ENCODE measurements at regions not wholly inside any gene's neighbourhood (a gene's known extent, or its start where the extent isn't known, plus 50 kb on each side); places are given as distances from the start of the nearest gene placed in this dataset.

DNA sequence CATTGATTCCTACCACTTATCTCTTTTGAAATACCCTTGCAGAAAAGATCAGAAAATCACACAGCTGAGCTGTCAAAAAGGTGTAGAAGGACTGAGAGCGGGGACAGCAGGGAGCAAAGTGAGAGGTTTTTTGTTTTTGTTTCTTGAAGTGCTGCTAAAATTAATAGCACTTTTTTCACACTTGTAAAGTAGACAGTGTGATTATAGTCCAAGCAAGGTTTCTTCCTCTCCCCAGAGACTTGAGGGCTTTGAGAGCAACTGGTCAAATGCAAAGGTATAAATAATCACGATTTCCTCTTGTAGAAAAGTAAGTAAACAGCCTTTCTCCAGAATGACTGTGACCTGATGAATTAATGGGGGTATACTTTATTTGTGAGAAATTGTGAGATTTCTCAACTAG lies 326.9 kb downstream of the ZNF608 start:
- intact Hi-C loops (cut with micrococcal nuclease), result no loop called here
- Histone ChIP-seq H3K27ac (ENCODE audit: extremely low read depth, low read depth, low read length) (no peak overlapping the region), H4K20me1 (replicated peaks; ENCODE audit: control insufficient read depth, insufficient read depth, low read length) (no peaks in the 10 kb centered on the region), H3K36me3 (ENCODE audit: control insufficient read depth, insufficient read depth, low read length) (no peaks in the 10 kb centered on the region), H3K4me3 (no peak overlapping the region), H3K4me2 (ENCODE audit: insufficient read depth, low read length) (no peak overlapping the region), H2AFZ (ENCODE audit: low read depth, low read length) (no peak overlapping the region), H3K27me3 (ENCODE audit: control insufficient read depth in 2 of 2, insufficient read depth in 2 of 2, low read length in 2 of 2) (no peaks in the 10 kb centered on the region), H3K9me1 (ENCODE audit: control insufficient read depth, insufficient read depth, low read length) (no peaks in the 10 kb centered on the region), H3K9me3 (replicated peaks; ENCODE audit: control insufficient read depth, insufficient read depth, low read depth, low read length) (no peaks in the 10 kb centered on the region), H3K79me2 (ENCODE audit: control insufficient read depth, insufficient read depth, low read length) (no peaks in the 10 kb centered on the region), H3K4me1 (replicated peaks in 1 of 2; ENCODE audit: control insufficient read depth in 2 of 2, insufficient read depth in 2 of 2, low read length in 2 of 2) (no peaks in the 10 kb centered on the region), H3K9ac (ENCODE audit: insufficient read depth in 1 of 2, low read depth in 2 of 2, low read length in 2 of 2) (no peak overlapping the region)
- ATAC-seq, result no peak
- no peak for FAIRE-seq
- ChIA-PET POLR2A (no interaction called here), CTCF (ENCODE audit: low intra/inter-chr PET ratio) (no interaction called here)
- WGBS (ENCODE audit: insufficient coverage, low coverage, missing lambda C conversion rate), result 0% methylated on average over 2 of the region's 2 CpGs
- TF ChIP-seq, protein P1, sequence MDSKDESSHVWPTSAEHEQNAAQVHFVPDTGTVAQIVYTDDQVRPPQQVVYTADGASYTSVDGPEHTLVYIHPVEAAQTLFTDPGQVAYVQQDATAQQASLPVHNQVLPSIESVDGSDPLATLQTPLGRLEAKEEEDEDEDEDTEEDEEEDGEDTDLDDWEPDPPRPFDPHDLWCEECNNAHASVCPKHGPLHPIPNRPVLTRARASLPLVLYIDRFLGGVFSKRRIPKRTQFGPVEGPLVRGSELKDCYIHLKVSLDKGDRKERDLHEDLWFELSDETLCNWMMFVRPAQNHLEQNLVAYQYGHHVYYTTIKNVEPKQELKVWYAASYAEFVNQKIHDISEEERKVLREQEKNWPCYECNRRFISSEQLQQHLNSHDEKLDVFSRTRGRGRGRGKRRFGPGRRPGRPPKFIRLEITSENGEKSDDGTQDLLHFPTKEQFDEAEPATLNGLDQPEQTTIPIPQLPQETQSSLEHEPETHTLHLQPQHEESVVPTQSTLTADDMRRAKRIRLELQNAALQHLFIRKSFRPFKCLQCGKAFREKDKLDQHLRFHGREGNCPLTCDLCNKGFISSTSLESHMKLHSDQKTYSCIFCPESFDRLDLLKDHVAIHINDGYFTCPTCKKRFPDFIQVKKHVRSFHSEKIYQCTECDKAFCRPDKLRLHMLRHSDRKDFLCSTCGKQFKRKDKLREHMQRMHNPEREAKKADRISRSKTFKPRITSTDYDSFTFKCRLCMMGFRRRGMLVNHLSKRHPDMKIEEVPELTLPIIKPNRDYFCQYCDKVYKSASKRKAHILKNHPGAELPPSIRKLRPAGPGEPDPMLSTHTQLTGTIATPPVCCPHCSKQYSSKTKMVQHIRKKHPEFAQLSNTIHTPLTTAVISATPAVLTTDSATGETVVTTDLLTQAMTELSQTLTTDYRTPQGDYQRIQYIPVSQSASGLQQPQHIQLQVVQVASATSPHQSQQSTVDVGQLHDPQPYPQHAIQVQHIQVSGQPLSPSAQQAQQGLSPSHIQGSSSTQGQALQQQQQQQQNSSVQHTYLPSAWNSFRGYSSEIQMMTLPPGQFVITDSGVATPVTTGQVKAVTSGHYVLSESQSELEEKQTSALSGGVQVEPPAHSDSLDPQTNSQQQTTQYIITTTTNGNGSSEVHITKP (IDR thresholded peaks at IDR 0.05; ENCODE audit: partially characterized antibody), result no peak
- TF ChIP-seq ZNF444 (CRISPR knock-in tag; IDR thresholded peaks at IDR 0.05) (no peak), NFIC (IDR thresholded peaks at IDR 0.05) (no peak), ZNF316 (IDR thresholded peaks at IDR 0.05) (no peak), ZNF57 (CRISPR knock-in tag; IDR thresholded peaks at IDR 0.05) (no peak), BRF1 (IDR thresholded peaks at IDR 0.05; ENCODE audit: borderline replicate concordance, extremely low read depth, insufficient read length) (no peak)
- DNase-seq (ENCODE audit: extremely low read depth in 1 of 4, low spot score in 3 of 4), result no peak
- in situ Hi-C loops (cut with MboI), result no loop called here
- no TSS peak for BruUV-seq (replicated peaks)

Measured in K562 (cell line).